ENCODE measurements at regions not wholly inside any gene's neighbourhood (a gene's known extent, or its start where the extent isn't known, plus 50 kb on each side); places are given as distances from the start of the nearest gene placed in this dataset.

DNA sequence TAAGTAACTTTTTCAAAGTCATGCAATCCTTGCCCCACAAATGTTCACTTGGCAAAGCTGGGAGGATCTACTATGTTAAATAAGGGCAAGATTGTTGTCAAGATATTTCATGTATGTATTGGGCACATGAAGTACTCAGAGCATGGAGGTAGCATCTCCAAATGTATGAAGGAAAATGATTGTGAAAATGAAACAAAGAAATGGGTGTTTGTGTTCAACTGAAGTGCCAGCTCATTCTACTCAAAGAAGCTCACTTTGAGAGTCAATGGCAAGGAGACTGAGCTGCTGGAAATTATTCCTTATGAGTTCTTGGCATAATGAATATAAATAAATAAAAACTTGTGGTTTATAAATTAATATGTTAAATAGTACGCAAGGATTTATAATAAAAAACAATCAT is 124.5 kb upstream of the ARSJ start:
- no CpG with 5 or more reads among the region's 1 CpG for WGBS (ENCODE audit: insufficient coverage)
- Histone ChIP-seq H2AFZ (ENCODE audit: insufficient read depth, low read depth, low read length, poor library complexity, severe bottlenecking) (no peak overlapping the region), H3K27ac (ENCODE audit: low read length in 2 of 2) (no peak overlapping the region), H4K20me1 (ENCODE audit: control insufficient read depth, insufficient read depth, low read length, poor library complexity, severe bottlenecking) (no peaks in the 10 kb centered on the region), H3K27me3 (replicated peaks in 1 of 4; ENCODE audit: control extremely low read depth in 1 of 4, control insufficient read depth in 3 of 4, insufficient read depth in 4 of 4, low read length in 3 of 4) (no peaks in the 10 kb centered on the region), H3K4me3 (ENCODE audit: control extremely low read depth in 1 of 5, extremely low read depth in 1 of 5, insufficient read depth in 1 of 5, low read depth in 2 of 5, low read length in 4 of 5) (no peak overlapping the region), H3K9ac (ENCODE audit: low read length) (no peak overlapping the region), H3K79me2 (ENCODE audit: control insufficient read depth, insufficient read depth, low read length) (no peaks in the 10 kb centered on the region), H3K4me1 (ENCODE audit: control insufficient read depth in 2 of 2, insufficient read depth in 2 of 2, low read length in 2 of 2) (no peaks in the 10 kb centered on the region), H3K36me3 (replicated peaks in 1 of 2; ENCODE audit: control extremely low read depth in 1 of 2, control insufficient read depth in 1 of 2, extremely low read depth in 1 of 2, insufficient read depth in 2 of 2, low read length in 1 of 2) (no peaks in the 10 kb centered on the region), H3K4me2 (replicated peaks; ENCODE audit: low read depth, low read length, poor library complexity, severe bottlenecking) (no peak overlapping the region), H3K9me3 (ENCODE audit: control extremely low read depth in 1 of 3, control insufficient read depth in 2 of 3, insufficient read depth in 1 of 3, low read length in 2 of 3) (no peaks in the 10 kb centered on the region)
- POLR2A ChIA-PET: no interaction called here
- Mint-ChIP-seq H3K27ac (no peak overlapping the region), H3K4me1 (no peaks in the 10 kb centered on the region), H3K4me3 (no peak overlapping the region), H3K9me3 (ENCODE audit: insufficient read depth) (no peaks in the 10 kb centered on the region), H3K27me3 (peaks cover 11% of the 10 kb centered on the region)
- ATAC-seq (ENCODE audit: low read depth): no peak
- CTCF ChIA-PET: no interaction called here
- intact Hi-C loops (cut with micrococcal nuclease): no loop called here
- TF ChIP-seq EZH2 (IDR thresholded peaks at IDR 0.05; ENCODE audit: borderline replicate concordance, insufficient read depth, low read depth, low read length, poor library complexity, severe bottlenecking): no peak
- TF ChIP-seq, protein P1, sequence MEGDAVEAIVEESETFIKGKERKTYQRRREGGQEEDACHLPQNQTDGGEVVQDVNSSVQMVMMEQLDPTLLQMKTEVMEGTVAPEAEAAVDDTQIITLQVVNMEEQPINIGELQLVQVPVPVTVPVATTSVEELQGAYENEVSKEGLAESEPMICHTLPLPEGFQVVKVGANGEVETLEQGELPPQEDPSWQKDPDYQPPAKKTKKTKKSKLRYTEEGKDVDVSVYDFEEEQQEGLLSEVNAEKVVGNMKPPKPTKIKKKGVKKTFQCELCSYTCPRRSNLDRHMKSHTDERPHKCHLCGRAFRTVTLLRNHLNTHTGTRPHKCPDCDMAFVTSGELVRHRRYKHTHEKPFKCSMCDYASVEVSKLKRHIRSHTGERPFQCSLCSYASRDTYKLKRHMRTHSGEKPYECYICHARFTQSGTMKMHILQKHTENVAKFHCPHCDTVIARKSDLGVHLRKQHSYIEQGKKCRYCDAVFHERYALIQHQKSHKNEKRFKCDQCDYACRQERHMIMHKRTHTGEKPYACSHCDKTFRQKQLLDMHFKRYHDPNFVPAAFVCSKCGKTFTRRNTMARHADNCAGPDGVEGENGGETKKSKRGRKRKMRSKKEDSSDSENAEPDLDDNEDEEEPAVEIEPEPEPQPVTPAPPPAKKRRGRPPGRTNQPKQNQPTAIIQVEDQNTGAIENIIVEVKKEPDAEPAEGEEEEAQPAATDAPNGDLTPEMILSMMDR (IDR thresholded peaks at IDR 0.05): no peak
- no peak for DNase-seq

DNA sequence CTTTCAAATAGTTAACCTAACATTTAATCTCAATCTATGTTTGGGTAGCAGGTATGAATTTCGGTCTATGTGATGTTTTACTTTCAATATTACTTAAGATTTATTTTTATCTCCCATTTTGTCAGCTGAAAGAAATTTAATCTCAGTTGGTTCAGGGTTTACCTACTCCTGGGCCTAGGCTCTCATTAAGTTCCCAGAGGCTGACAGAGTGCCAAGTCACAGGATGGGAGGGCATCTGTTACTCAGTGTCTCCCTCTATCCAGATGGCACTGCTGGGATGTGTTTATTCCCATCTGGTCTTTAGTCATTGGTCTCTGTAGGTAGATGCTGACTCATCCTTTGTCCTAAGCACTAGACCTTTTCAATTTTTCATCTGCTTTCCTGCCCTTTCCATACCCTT is 129.4 kb upstream of the ARSJ start:
- TF ChIP-seq, protein P1 (IDR thresholded peaks at IDR 0.05): no peak
- no peak for TF ChIP-seq EZH2 (IDR thresholded peaks at IDR 0.05; ENCODE audit: borderline replicate concordance, insufficient read depth, low read depth, low read length, poor library complexity, severe bottlenecking)
- Histone ChIP-seq H3K9ac (ENCODE audit: low read length) (no peak overlapping the region), H3K27me3 (replicated peaks in 1 of 4; ENCODE audit: control extremely low read depth in 1 of 4, control insufficient read depth in 3 of 4, insufficient read depth in 4 of 4, low read length in 3 of 4) (no peaks in the 10 kb centered on the region), H3K9me3 (ENCODE audit: control extremely low read depth in 1 of 3, control insufficient read depth in 2 of 3, insufficient read depth in 1 of 3, low read length in 2 of 3) (peaks cover 0 to 3% (median 0%) of the 10 kb centered on the region in 3 donors), H3K79me2 (ENCODE audit: control insufficient read depth, insufficient read depth, low read length) (no peaks in the 10 kb centered on the region), H3K4me1 (ENCODE audit: control insufficient read depth in 2 of 2, insufficient read depth in 2 of 2, low read length in 2 of 2) (no peaks in the 10 kb centered on the region), H4K20me1 (ENCODE audit: control insufficient read depth, insufficient read depth, low read length, poor library complexity, severe bottlenecking) (no peaks in the 10 kb centered on the region), H3K4me3 (ENCODE audit: control extremely low read depth in 1 of 5, extremely low read depth in 1 of 5, insufficient read depth in 1 of 5, low read depth in 2 of 5, low read length in 4 of 5) (no peak overlapping the region), H3K27ac (ENCODE audit: low read length in 2 of 2) (no peak overlapping the region), H2AFZ (ENCODE audit: insufficient read depth, low read depth, low read length, poor library complexity, severe bottlenecking) (no peak overlapping the region), H3K36me3 (replicated peaks in 1 of 2; ENCODE audit: control extremely low read depth in 1 of 2, control insufficient read depth in 1 of 2, extremely low read depth in 1 of 2, insufficient read depth in 2 of 2, low read length in 1 of 2) (no peaks in the 10 kb centered on the region), H3K4me2 (replicated peaks; ENCODE audit: low read depth, low read length, poor library complexity, severe bottlenecking) (no peak overlapping the region)
- intact Hi-C loops (cut with micrococcal nuclease): no loop called here
- ChIA-PET POLR2A (no interaction called here), CTCF (no interaction called here)
- no peaks in the 10 kb centered on the region for H3K27me3 Mint-ChIP-seq
- ATAC-seq (ENCODE audit: low read depth): no peak
- H3K4me1 Mint-ChIP-seq: no peaks in the 10 kb centered on the region
- WGBS (ENCODE audit: insufficient coverage): no CpG with 5 or more reads among the region's 1 CpG
- no peak overlapping the region for H3K4me3 Mint-ChIP-seq
- DNase-seq: no peak
- H3K9me3 Mint-ChIP-seq (ENCODE audit: insufficient read depth): no peaks in the 10 kb centered on the region
- no peak overlapping the region for H3K27ac Mint-ChIP-seq
